ENCODE measurements at regions not wholly inside any gene's neighbourhood (a gene's known extent, or its start where the extent isn't known, plus 50 kb on each side); places are given as distances from the start of the nearest gene placed in this dataset.

DNA sequence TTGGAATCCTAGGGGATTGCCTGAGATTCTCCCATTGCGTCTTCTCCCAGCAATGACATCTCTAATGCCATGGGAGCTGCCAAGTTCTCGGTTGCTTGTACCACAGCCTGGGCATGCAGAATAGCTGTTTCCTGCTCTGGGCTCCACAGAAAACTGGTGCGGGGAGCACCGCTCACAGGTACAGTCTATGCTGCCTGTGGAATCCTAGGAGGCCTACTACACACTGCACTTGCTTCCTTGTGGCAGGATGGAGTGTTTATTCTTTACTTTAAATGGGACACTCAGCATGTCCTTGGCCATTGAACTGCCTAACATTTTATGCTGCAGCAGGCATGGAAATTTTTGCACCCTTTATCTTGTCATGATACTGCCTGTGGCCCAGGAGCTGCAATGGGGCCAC lies 378.8 kb upstream of the SHH start:
- no peak overlapping the region for H3K27ac ChIP-seq (ENCODE audit: low read depth, low read length, poor library complexity, severe bottlenecking)
- H3K4me3 ChIP-seq (ENCODE audit: low read depth, low read length, poor library complexity, severe bottlenecking), result no peak overlapping the region
- ChIA-PET CTCF (no interaction called here), POLR2A (ENCODE audit: low non-redundant PET) (no interaction called here)
- intact Hi-C loops (cut with micrococcal nuclease; ENCODE audit: unreplicated experiment), result no loop called here
- peaks cover 21% of the 10 kb centered on the region for H3K27me3 ChIP-seq (replicated peaks; ENCODE audit: insufficient read depth, low read depth, low read length, poor library complexity)
- H3K36me3 ChIP-seq (ENCODE audit: insufficient read depth, low read length, poor library complexity, severe bottlenecking), result no peaks in the 10 kb centered on the region
- no peak for DNase-seq (ENCODE audit: low spot score)
- TF ChIP-seq, protein P1, sequence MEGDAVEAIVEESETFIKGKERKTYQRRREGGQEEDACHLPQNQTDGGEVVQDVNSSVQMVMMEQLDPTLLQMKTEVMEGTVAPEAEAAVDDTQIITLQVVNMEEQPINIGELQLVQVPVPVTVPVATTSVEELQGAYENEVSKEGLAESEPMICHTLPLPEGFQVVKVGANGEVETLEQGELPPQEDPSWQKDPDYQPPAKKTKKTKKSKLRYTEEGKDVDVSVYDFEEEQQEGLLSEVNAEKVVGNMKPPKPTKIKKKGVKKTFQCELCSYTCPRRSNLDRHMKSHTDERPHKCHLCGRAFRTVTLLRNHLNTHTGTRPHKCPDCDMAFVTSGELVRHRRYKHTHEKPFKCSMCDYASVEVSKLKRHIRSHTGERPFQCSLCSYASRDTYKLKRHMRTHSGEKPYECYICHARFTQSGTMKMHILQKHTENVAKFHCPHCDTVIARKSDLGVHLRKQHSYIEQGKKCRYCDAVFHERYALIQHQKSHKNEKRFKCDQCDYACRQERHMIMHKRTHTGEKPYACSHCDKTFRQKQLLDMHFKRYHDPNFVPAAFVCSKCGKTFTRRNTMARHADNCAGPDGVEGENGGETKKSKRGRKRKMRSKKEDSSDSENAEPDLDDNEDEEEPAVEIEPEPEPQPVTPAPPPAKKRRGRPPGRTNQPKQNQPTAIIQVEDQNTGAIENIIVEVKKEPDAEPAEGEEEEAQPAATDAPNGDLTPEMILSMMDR (conservative IDR thresholded peaks at IDR 0.05; ENCODE audit: low read depth, low read length), result no peak
- TF ChIP-seq EZH2 (IDR thresholded peaks at IDR 0.05; ENCODE audit: borderline replicate concordance, low read depth, low read length, poor library complexity, severe bottlenecking), result no peak
- H3K4me1 ChIP-seq (ENCODE audit: insufficient read depth, low read length, poor library complexity, severe bottlenecking), result no peaks in the 10 kb centered on the region
- BruUV-seq (replicated peaks), result no TSS peak
- no peaks in the 10 kb centered on the region for H3K9me3 ChIP-seq (ENCODE audit: low read depth, low read length, poor library complexity, severe bottlenecking)

- intact Hi-C loops (cut with micrococcal nuclease; ENCODE audit: unreplicated experiment), result no loop called here
- BruUV-seq (replicated peaks), result no TSS peak
- Histone ChIP-seq H3K9me3 (ENCODE audit: low read depth, low read length, poor library complexity, severe bottlenecking) (no peaks in the 10 kb centered on the region), H3K27ac (ENCODE audit: low read depth, low read length, poor library complexity, severe bottlenecking) (no peak overlapping the region), H3K4me1 (ENCODE audit: insufficient read depth, low read length, poor library complexity, severe bottlenecking) (no peaks in the 10 kb centered on the region), H3K4me3 (ENCODE audit: low read depth, low read length, poor library complexity, severe bottlenecking) (no peak overlapping the region), H3K27me3 (replicated peaks; ENCODE audit: insufficient read depth, low read depth, low read length, poor library complexity) (peaks cover 33% of the 10 kb centered on the region), H3K36me3 (ENCODE audit: insufficient read depth, low read length, poor library complexity, severe bottlenecking) (no peaks in the 10 kb centered on the region)
- POLR2A ChIA-PET (ENCODE audit: low non-redundant PET), result no interaction called here
- CTCF ChIA-PET, result no interaction called here
- no peak for TF ChIP-seq EZH2 (IDR thresholded peaks at IDR 0.05; ENCODE audit: borderline replicate concordance, low read depth, low read length, poor library complexity, severe bottlenecking)
- TF ChIP-seq, protein P1 (conservative IDR thresholded peaks at IDR 0.05; ENCODE audit: low read depth, low read length), result no peak
- DNase-seq (ENCODE audit: low spot score), result no peak
These were observed 372.8 kb upstream of the SHH start for GRCh38 chr7:156185076-156185475.

- no peak overlapping the region for H3K4me3 ChIP-seq (ENCODE audit: low read depth, low read length, poor library complexity, severe bottlenecking)
- peaks cover 39% of the 10 kb centered on the region for H3K27me3 ChIP-seq (replicated peaks; ENCODE audit: insufficient read depth, low read depth, low read length, poor library complexity)
- ChIA-PET POLR2A (ENCODE audit: low non-redundant PET) (no interaction called here), CTCF (no interaction called here)
- H3K9me3 ChIP-seq (ENCODE audit: low read depth, low read length, poor library complexity, severe bottlenecking), result no peaks in the 10 kb centered on the region
- no peak for DNase-seq (ENCODE audit: low spot score)
- H3K36me3 ChIP-seq (ENCODE audit: insufficient read depth, low read length, poor library complexity, severe bottlenecking), result no peaks in the 10 kb centered on the region
- no peaks in the 10 kb centered on the region for H3K4me1 ChIP-seq (ENCODE audit: insufficient read depth, low read length, poor library complexity, severe bottlenecking)
- no TSS peak for BruUV-seq (replicated peaks)
- intact Hi-C loops (cut with micrococcal nuclease; ENCODE audit: unreplicated experiment), result no loop called here
- no peak overlapping the region for H3K27ac ChIP-seq (ENCODE audit: low read depth, low read length, poor library complexity, severe bottlenecking)
- TF ChIP-seq EZH2 (IDR thresholded peaks at IDR 0.05; ENCODE audit: borderline replicate concordance, low read depth, low read length, poor library complexity, severe bottlenecking), result no peak
- TF ChIP-seq, protein P1 (conservative IDR thresholded peaks at IDR 0.05; ENCODE audit: low read depth, low read length), result no peak
These were observed 371.9 kb upstream of the SHH start for GRCh38 chr7:156184164-156184563.
